ENCODE measurements at regions not wholly inside any gene's neighbourhood (a gene's known extent, or its start where the extent isn't known, plus 50 kb on each side); places are given as distances from the start of the nearest gene placed in this dataset.

GRCh38 chr14:48771717-48772116, 814.5 kb downstream of the RPS29 start:
- TF ChIP-seq SUZ12 (IDR thresholded peaks at IDR 0.05; ENCODE audit: extremely low read depth, insufficient read depth, insufficient read length) (no peak), YY1 (IDR thresholded peaks at IDR 0.05; ENCODE audit: insufficient read depth, insufficient read length) (no peak), ZNF274 (IDR thresholded peaks at IDR 0.05; ENCODE audit: low read depth, low read length) (no peak)
